Fibroblast of peridontal ligament (primary cell): ENCODE measurements at regions not wholly inside any gene's neighbourhood (a gene's known extent, or its start where the extent isn't known, plus 50 kb on each side); places are given as distances from the start of the nearest gene placed in this dataset.
A peak's percentile ranks its signal among the peaks of the same experiment; 100 is the strongest.
"Not testable (repeated sequence)": the region's sequence is repeated elsewhere in the genome, so short reads cannot be mapped to it uniquely, and the experiment has no call there.

Experiments used
- DNase-seq: peaks from one replicate; pipeline ENCODE4 v3.0.0-alpha.2; 2010; ENCODE audit errors: extremely low read depth

DNA sequence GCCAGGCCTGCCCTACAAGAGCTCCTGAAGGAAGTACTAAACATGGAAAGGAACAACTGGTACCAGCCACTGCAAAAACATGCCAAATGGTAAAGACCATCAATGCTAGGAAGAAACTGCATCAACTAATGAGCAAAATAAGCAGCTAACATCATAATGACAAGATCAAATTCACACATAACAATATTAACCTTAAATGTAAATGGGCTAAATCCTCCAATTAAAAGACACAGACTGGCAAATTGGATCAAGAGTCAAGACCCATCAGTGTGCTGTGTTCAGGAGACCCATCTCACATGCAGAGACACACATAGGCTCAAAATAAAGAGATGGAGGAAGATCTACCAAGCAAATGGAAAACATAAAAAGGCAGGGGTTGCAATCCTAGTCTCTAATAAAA, 119.0 kb upstream of the CARMIL1 start:
- DNase-seq, result not testable (repeated sequence)

DNA sequence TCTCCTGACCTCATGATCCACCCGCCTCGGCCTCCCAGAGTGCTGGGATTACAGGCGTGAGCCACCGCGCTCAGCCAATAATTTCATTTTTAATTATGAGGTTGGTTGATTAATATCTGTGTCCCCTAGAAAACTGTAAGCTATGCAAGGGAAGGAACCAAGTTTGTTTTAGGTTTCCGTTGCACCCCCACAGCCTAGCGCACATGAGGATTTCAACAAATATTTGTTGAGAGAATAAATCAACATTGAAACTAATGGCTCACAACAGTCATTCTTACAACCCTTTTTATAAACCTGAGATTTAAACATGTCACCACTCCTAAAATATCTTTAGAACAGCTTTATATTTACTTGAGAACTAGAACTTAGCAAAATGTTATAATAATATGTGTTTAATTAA, 114.0 kb upstream of the CARMIL1 start:
- DNase-seq, result no peak

- no peak for DNase-seq
Measured at GRCh38 chr6:25165800-25166199, 113.4 kb upstream of the CARMIL1 start.

GRCh38 chr6:25166955-25167748, 112.0 kb upstream of the CARMIL1 start:
- DNase-seq, result no peak

DNA sequence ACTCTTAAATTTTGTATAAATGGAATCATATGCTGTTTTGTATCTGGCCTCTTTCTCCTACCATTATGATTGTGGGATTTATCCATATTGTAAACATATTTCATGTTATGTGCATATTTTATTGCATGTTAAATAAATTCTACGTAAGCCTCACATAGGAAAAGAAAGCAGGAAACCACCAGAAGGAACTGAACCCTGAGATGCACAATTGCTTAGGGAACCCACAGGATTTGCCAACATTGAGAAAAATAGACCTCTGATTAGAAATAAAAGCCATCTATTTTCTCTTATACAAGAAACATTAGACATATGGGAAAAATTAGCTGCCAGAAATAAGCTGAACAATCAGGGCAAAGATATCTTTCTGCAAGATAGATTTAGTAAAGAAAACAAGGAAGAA, 111.2 kb upstream of the CARMIL1 start:
- peak; percentile 37 for DNase-seq

DNA sequence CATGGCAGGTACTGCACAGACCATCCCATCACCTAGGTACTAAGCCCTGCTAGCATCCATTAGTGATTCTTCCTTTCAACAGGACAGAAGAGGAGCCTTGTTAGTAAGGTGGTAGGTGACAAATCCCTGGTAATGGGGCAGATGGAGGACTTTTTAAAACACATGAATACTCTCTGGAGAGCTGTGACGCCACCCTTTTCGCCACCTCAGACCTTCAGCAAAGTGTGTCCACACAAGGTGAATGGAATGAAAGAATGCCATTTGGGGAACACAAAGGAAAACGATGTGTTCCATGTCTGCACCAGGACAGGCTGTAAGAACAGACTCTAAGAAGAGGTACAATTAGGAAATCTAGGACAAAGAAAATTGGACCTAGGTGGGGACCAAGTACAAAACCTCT, 110.5 kb upstream of the CARMIL1 start:
- no peak for DNase-seq

- peak; percentile 65 for DNase-seq
Measured at GRCh38 chr6:25169553-25169952, 109.6 kb upstream of the CARMIL1 start.

GRCh38 chr6:25169961-25170360, 109.2 kb upstream of the CARMIL1 start:
- DNase-seq, result no peak

DNA sequence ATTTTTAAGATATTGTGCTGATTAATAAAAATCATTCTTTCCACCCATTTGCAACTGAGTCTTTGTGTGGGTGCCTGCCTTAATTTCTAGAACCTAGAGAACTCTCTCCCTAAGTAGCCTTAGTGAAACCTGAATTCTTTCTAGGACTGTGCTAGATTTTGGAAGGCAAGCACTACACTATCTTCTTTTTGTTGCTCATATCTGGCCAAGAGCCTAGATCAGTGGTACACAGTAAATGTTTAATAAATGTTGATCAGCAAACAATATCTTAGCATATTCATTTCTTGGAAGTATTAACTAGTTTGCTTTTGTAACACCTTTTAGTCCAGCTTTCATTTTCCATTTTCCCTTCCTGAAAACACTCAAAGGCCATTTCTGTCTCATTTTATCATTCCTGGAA, 108.5 kb upstream of the CARMIL1 start:
- no peak for DNase-seq

- no peak for DNase-seq
Measured at GRCh38 chr6:25171301-25171700, 107.9 kb upstream of the CARMIL1 start.

DNA sequence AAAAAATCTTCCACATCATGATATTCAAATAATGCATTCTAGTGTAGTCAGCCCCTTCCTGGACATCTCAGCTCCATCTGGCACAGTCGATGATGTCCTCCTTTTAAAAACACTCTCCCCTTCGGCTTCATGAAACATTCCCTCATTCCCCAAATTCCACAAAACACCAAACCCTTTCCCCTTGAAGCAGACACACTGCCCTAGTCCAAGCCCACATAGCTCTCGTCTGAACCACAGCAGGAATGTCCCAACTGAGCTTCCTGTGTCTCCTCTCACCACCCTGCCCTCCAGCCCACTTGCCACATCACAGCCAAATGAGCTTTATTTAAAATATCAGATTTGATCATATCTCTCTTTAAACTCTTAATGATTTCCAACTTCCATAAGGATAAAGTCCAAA, 106.4 kb upstream of the CARMIL1 start:
- DNase-seq, result peak; percentile 94

DNA sequence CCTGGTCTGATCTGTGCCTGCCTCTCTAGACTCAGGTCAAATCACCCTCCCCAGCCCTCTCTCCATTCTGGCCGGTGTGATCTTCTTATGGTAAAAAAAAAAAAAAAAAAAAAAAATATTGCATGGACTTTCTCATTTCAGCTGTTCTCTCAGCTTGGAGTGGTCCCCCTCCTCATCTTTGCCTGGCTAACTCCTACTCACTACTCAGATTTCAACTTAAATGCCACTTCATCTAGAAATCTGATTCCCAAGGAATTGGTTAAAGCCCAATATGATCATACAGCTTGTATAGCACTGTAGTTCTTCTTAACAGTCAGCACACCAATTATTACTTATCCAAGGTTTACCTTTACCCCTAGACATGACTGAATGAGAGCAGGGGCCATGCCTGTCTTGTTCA, 105.9 kb upstream of the CARMIL1 start:
- DNase-seq, result peak; percentile 38

- peak; percentile 97 for DNase-seq
Measured at GRCh38 chr6:25173951-25174474, 105.2 kb upstream of the CARMIL1 start.

DNA sequence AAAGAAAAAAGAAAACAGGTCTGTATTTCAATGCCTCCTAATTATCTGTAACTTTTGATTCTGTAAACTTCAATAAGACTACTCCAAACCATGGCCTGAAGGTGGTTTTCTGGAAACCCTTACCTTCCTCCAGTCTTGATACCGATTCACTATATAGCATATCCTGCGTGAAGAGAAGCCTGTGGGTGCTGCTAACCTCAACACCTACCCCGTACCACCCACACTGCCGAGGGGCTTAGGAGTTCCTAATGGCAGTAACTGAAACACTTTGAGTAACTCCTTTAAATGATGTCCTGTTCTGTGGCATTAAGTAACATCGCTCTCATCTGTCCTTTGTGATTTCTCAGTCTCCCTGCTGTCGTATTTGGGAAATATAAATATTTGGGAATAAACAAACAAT, 104.5 kb upstream of the CARMIL1 start:
- no peak for DNase-seq

DNA sequence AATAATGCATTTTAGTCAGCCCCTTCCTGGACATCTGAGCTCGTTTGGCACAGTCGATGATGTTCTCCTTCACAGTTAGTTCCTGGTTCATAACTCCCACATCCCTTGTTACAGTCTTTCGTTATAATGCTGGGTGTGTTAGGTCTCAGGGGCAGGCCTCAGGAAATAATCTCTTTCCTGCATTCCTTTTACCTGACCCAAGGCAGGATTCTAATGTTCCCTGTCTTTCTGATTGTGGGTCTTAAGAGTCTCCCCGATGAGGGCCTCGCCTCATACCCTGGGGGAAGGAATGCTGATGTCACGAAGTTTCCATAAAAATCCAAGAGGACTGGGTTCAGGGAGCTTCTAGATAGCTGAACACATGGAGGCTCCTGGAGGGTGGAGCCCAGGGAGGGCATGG, 104.0 kb upstream of the CARMIL1 start:
- no peak for DNase-seq

GRCh38 chr6:25175681-25176080, 103.5 kb upstream of the CARMIL1 start:
- no peak for DNase-seq

DNA sequence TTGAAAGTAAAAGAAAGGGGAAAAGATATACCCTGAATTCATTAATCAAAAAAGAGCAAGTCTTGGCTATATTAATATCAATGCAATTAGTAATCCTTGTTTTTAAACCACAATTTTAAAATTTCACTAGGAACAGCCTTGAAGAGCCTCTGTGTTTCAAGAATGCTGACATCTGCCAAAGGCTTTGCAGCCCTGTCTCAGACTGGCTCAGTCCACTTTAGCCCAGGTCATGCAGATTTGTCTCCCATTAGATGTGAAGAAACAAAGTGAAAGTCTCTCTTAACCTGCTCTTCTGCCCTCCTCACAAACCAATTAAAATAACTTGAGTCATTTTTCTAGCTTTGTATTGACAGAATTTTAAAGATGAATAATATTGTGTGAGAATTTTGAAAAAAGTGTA, 102.7 kb upstream of the CARMIL1 start:
- DNase-seq, result no peak

DNA sequence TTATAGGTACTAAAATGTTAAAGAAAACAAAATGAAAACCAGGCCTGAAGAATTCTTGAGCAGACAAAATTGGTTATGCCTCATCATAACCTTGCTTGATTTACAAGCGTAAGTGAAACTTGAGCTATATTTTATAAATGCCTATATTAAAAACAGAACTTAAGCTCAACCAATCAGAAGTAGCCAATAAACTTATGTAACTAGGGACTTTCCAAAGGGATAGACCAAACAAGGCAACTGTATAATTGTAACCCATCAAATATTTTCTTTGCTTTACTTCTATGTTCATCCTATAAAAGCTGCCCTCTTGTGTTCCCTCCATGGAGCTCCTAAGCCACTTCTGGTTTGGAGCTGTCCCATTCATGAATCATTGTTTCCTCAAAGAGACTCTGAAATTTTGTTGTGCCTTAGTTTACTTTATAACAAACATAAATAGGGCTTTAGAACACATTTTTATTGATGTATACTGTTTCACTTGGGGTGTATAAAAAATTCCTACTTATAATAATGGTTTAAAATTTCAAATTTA, 101.6 kb upstream of the CARMIL1 start:
- no peak for DNase-seq

DNA sequence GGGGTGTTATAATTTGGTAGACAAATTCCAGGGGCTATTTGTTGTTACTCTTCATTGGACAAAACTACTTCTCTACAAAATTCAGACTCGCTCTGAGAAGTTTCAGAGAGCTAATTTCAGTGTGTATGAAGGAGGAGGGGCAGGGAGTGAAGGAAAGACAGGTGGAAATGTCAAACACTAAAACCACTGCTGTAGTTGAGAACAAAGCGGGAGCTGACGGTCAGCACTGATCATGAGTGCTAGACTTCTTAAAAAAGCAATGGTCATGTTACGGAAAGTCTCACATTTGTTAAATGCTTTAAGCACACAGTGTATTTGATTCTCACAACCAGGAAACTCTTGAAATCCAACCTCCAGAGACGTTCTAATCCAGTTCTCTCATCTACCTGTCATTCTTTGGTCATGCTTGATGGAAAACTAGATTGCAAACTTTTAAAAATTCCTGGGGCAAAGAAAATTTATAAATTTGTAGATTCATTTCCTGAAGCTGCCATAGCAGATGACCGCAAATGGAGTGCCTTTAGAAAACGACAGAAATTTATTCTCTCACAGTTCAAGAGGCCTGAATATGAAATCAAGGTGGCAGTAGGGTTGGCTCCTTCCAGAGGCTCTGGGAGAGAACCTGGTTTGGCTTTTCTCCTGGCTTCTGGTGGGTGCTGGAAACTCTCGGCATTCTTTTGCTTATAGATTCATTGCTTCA, 100.7 kb upstream of the CARMIL1 start:
- DNase-seq, result no peak

DNA sequence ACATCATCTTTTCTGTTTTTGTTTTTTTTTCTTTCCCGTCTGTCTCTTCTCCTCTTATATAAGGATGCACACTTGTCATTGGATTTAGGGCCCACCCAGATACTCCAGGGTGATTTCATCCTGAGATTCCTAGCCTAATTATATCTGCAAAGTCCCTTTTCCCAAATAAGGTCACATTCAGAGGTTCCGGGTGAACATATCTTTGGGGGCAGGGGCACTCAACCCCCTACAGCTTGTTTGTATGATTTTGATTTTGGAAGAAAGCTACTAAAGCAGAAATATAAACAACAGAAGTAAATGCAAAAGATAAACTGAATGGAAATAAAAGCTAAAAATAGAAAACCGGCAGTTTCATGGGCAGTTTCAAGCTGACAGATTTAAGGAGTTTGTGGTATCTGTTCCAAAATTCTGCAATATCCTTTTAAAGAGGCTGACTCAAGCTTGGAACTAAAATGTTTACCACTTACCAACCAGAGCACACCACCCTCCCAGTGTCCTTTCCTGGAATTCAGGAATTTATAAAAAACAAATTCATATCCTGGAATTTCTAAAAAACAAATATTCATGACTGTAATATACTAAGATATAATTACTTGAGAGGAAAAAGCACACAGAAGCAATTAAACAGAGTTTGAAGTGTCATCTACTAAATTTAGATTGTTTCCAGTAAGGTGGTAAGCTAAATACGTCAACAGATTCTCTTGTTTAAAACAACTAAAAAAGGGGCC, 100.0 kb upstream of the CARMIL1 start:
- peak; percentile 88 for DNase-seq

GRCh38 chr6:25180630-25181349, 98.4 kb upstream of the CARMIL1 start:
- no peak for DNase-seq

- no peak for DNase-seq
Measured at GRCh38 chr6:25181350-25181724, 97.8 kb upstream of the CARMIL1 start.
